Dedifferentiated amniotic fluid mesenchymal stem cell (primary cell): ENCODE measurements at regions not wholly inside any gene's neighbourhood (a gene's known extent, or its start where the extent isn't known, plus 50 kb on each side); places are given as distances from the start of the nearest gene placed in this dataset.

Experiments
- DNase-seq: peaks from one replicate; pipeline ENCODE4 v3.0.0-alpha.2; 2016; ENCODE audit errors: extremely low spot score

DNA sequence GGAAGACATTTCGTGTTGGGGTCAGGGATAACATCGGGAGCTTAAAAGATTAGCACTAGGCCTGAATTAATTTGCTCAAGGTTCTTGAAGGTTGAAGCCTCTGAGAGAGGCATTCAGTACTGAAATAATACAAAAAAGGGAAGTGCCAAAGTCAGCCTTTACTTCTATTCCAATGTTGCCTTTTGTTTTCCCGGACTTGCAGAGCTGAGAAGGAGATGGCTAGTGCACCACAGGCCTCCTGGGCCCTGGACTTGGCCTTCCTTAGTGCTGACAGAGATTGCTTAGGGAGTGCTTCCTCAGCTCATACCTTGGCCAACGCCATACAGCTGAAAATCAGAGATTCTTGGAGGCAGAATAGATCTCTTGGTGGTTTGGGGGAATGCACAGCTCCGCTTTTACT is 333.6 kb upstream of the TBL1XR1 start:
- no peak for DNase-seq

DNA sequence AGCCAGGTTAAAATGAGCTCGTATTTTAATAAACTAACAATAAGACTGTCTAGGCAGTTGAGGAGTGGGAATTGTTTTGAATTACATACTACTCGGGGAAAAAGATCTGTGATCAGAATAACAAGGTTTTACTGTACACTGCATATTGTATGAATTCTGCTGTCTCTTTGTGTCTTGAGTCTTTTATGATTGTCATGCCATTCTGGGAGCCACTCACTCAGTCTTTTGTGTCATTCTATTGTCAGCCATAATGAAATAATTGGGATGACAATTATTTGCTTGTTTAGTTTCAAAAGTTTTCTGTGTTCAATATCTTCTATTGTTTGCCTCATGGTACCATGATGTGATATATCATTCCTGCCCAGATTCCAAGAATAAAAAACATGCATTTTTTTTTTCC is 339.6 kb upstream of the TBL1XR1 start:
- DNase-seq, result no peak

DNA sequence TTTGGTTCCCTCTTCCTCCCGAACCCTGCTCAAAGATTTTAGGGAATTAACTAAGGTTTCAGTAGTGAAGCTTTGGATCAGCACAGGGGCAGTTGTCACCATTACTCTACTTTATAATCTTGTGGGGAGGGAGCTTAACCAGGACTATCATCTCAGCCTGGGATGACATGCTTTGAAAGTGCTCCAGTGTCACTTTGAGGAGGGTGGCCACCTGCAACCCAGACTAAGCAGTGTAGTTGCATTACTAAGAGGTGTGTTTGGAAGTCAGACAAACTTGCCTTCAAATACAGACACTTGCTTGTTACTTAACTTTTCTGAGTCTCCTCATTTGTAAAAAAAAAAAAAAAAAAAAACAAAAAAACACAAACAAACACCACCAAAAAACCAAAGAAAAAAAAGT is 340.3 kb upstream of the TBL1XR1 start:
- DNase-seq, result no peak

DNA sequence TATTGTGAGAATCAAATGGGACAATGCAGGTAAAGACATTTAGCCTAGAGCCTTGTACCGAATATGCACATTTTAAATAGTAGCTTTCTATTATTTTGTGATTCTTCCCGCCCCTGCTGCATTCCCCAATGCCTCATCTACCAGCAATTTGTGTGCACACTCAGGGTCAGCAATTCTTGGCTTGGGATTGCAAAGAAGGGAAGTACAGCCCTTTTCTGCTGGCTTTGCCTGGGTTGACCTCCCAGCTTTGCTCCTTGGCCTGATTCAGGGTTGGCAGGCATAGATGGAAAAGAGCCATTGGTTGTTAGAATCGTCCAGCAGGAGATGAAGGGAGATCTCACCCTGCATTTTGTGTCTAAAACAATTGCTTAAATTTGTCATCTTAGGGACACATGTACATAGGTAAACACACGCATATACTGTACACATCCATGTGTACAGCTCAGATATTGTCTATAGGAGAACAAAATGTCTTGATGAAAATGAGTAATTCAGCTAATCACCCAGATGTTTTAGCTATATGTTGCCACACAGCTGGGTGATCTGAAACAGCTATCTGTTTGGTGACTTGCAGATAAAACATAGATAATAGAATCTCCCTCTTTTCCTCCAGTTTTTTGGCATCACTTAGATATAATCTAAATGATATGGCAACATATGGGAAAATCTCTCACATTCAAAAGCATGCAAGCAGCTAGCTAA is 340.9 kb upstream of the TBL1XR1 start:
- peak; percentile 30 for DNase-seq

DNA sequence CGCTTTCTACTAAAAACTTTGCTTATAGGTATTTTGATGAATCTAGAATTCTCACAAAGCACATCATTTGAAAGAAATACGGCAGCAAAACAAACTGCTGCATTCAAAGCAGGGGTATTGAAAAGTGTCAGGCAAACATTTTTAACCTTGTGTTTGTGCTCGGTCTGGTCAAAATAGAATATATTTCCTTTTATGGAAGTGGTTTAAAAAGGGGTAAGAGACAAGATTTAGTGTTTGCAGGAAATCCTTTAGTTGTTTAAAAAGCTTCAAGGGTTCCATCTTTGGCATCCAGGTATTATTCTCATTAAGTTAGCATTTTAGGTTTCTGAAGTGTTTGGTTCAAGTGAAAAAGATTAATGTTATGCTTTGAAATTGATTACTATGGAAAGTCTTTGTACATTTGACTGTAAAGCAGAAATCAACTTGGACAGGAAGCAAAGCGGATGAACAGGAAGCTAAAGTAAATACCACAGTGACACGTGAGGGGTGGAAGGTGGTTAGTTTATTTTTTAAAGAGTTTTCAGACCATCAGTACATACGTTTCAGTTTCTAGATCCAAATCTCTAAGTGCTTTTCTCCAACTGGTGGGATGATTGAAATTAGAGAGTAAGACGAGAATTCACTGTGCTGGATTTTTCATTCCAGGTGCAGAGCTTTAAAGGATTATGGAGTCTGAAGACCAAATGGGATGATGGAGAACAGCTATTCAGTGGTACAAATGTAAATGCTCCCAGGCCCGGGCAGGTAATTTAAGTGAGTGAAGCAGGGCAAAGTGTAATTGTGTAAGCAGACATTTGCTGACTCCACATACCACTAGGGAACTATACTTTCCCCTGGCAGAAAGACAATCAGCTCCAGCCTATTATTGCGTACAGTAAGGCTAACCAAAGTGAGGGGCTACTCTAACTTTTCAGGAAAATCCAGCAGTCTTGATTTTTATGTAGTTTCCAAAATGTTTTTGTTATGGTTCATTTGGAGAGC is 341.8 kb upstream of the TBL1XR1 start:
- no peak for DNase-seq

DNA sequence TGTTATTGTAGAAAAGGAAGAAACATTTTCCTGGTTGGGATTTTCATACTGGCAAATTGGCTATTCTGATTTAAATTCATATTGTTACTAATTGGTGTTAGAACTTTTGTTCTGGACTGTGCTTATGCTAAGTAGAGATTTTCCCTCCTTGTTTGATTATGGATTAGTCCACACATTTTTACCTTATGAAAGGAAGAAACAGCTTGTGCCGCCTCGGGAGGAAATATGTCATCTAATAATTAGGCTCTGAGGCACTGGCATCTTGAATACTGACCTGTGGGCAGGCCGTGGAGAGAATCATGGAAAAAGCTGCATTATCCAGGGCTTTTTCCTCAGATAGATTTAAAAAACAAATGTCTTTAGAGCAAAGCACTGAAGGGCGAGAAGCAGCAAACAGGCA is 344.3 kb upstream of the TBL1XR1 start:
- DNase-seq, result no peak

DNA sequence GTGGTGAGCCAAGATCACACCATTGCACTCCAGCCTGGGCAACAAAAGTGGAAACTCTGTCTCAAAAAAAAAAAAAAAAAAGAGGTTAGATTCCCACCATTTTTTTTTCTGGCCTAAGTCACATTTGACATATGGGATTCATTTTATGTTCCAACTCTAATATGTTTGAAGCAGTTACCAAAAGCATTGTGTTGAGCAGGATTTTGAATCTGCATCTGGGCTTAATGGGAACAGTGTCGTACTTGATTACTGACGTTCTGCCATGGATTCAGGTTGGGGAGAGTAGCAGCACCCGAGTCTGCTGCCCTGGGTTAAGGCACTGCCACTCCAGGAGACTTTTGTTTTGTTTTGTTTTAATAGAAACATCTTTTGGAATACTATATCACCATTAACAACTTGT is 348.7 kb upstream of the TBL1XR1 start:
- DNase-seq, result no peak

DNA sequence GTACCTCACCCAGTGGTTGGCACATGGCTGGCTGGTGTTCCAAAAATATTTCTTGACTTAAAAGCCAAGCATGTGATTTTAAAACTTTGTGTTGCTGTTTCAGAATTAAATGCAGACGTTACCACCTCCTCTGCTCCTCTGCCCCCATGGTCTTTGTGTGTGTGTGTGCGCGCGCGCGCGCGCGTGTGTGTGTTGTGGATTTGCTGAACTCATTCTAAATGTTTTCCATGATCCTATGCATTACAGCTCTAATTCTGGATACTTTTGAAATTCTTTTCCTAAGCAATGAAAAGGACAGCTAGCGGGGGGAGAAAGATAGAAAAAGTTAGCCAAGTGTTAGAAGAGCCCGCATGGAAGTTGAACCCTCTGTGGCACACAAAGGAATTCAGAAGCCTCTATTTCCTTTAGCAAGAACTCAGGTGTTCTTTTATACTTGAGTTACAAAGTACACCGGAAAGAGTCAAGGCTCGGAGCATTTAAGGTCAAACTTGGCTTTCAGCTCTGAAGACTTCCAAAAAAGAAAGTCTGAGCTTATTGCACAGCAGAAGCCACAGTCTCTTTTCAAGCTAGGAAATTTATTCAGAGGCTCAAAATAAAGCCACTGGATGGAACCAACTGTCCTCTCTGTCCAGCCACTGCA is 350.5 kb upstream of the TBL1XR1 start:
- DNase-seq, result no peak

DNA sequence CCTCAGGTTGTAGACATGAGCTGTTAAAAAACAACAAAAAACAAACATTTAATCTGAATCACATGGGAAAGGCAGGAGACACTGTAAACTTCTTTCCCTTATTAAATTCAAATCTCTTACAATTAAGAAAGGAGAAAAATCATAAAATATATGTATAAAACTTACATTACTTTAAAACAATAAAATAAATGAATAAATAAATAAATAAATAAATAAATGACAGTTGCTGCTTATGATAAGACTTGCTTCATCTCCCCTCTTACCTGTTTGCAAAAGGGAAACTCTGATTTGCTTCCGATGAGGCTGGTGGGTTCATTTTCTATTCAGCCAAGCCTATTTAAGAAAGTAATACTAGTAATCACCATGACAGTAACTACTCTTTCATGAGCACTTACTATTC is 353.4 kb upstream of the TBL1XR1 start:
- DNase-seq, result no peak

DNA sequence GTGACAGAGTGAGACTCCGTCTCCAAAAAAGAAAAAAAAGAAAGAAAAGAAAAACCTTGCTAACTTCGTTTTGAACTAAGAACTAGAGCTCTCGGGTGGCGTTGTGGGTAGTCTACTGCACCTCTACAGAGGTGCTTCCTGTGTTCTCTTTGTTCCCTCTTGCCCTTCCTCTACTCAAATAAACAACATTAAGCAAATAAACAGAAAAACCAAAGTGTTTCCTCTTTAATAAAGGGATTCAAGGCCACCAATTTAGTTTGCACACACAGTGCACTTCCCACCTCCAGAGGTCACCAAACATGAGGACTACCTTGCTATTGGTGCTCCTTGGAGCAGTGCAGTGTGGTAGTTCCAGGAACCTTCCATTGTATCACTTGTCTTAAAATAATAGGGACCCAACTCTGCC is 354.2 kb upstream of the TBL1XR1 start:
- no peak for DNase-seq

DNA sequence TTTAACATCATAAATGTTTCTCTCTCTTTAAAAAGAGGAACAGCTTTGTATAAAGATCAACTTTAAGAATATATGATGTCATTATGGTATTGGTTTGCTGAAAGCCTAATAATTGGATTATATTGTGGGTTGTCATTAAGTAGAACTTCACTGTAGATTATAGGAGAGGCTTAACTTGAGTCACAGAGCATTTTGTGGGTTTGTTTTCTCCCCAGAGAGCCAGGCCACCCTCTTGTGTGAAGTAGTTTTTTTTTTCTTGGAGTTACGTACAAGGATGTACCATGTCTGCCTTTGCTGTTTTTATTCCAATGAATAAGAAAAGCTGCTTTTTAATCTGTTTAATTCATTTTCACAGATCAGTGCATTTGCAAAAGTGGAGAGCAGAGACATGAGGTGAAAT is 354.8 kb upstream of the TBL1XR1 start:
- no peak for DNase-seq

DNA sequence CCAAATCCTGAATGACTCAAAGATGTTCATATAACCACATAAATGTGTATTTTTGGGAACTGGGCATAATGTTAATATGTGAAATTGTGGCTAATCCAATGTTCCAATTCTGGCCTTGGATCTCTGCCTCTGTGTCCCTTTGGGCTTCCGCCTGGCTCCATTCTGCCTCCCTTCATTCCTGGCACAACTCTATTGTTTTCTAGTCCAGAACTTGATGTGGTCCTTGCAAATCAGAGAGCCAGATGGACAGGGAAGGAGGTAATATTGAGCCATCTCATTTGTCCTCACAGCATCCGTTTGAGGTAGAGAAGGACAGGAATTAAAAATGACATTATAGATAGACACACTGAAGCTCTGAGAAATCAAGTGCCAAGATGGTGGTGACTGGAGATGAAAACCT is 355.7 kb upstream of the TBL1XR1 start:
- no peak for DNase-seq

DNA sequence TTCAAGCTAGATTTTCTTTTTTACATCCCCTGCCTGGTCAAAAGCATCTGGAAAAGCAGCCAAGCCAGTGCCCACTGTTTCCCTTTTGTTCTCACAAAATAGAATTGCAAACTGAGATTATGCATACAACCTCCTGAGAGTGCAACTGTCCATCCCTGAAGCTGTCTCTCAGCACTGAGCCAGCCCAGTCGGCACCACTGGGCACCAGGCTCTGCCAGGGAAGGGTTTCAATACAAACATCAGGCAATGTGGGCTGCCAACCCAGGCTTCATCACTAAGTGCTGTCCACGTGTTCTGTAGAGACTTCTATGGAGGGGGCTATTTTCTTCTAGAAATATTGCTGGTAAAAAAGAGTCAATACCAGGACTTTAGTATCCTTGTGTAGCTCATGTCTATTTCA is 356.3 kb upstream of the TBL1XR1 start:
- DNase-seq, result no peak

DNA sequence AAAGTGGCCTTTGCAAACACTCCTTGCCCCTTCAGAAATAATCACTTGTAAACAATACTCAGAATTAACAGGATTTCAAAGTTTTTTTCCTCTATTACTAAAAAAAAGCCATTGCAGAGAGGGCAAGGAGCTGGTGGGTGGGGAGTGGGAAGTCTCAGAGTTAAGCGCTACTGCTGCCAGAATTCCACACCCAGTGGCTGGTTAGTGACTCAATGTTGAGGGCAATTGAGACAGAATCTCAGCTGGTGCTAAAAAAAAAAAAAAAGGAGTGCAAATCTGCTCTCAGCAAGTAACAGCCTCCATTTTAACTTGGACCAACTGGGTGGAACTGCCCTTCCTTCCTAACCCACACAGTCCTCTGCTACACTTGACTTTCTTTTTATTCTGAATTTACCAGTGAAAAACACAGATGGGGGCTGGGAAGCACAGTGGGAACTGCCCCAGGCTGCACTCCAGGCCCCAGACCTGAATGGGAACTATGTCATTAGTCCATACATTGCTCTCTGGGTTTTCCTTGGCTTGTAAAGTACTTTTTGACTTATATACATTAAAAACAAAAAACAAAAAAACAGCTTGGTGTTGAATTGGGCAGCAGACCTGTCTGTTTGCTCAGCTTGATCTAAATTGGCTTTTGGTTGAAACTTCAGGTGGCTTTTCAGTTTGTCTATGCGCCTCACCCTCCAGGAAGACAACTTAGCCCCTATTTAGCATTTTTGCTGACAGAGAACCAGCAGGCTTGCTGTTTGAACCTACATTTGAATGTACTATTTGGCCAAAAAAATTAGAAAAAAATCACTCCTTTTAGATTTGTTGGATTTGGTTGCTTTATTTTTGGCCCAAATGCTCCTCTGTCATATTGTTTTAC is 357.8 kb upstream of the TBL1XR1 start:
- DNase-seq, result peak; percentile 64

DNA sequence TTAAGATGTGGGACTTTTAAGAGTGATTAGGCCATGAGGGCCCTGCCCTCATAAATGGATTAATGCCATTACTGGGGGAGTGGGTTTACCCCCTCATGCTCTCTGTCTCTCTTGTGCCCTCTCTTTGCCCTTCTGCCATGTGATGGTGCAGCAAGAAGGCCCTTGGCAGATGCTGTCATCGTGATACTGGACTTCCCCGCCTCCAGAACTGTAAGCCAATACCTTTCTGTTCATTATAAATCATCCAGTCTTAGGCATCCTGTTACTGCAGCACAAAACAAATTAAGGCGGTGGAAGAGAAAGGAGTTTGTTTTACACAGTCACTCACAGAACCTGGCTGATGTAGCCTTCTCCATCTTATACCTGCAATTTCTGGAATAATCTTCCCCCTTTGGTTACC is 360.3 kb upstream of the TBL1XR1 start:
- no peak for DNase-seq

DNA sequence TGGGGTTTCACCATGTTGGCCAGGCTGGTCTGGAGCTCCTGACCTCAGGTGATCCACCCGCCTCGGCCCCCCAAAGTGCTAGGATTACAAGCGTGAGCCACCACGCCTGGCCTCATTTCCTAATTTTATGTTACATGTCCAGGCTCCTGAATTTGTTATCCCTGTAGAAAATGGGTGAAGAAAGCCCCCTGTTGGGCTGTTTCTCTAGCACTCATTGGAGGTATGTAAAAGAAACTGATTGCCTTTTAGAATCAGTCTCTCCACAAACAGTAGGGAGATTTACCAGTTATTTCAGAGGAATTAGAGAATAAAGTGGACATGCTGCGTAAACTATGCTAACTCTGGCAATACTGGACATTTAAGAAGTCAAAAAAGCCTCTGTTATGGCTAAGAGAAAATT is 364.1 kb upstream of the TBL1XR1 start:
- DNase-seq, result no peak

DNA sequence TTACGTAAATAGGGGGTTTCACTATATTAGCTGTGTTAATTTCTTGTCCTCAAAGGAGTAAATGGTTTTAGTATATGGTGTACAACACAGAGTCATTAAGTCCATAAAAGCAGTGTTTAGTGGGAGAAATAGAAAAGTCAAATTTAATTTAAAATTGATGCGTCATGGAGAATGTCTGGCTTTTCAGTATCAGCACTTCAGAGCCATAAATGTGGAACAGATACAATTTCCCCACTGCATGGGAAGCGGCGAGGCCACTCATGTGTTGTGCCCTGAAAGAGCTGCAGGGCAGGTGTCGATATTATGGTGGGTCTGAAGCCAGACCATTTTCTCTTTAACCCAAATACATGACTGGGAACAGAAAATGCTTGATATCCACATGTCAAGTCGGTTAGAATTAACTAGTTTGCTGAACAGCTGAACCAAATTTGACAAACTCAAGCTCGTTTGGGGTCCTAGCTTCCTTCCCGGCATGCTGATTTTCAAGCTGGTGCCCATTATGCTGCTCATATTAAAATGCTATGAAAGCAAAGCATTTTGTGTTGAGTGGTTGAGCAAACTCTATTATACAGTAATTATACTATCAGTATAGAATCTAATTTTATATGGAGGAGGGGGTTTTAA is 364.6 kb upstream of the TBL1XR1 start:
- no peak for DNase-seq

DNA sequence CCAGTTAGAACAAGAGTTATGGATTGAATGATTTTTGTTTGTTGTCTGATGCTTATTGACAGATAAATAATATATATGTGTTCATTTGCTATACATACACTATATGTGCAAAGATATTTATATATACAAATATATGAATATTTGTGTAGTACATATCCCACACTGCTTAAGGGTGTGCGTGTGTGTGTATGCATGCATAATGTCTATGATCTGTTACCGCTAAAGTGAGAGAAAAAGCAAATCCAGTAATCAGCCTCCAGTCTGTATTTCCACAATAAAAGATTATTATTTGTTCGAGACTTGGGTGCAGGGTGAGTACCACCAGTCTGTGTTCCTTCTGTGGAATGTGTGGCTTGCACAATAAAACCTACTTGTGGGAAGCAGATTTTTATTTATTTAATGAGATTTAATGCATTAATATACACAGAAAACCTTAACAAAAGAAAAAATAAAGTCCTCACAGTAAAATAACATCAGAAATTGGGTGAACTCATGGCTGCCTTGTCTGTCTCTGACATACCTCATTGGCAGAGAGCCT is 366.0 kb upstream of the TBL1XR1 start:
- no peak for DNase-seq

DNA sequence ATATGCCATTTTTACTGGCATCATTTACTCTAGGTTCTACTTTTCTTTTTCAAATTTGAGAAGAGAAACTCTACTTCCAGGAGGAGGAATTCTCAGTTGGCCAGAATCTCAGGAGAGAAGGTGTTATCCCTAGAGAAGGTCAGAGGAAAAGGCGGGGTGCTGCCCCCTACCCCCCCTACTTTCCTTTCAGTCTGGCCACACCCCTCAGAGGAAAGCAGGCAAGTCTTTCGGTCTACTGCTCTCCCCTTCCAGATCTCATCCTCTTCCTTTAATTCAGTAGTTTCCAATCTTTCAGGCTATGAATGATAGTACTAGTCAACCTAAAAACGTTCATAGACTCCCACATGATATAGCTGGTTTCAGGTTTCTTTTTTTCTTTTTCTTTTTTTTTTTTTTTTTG is 366.5 kb upstream of the TBL1XR1 start:
- no peak for DNase-seq

DNA sequence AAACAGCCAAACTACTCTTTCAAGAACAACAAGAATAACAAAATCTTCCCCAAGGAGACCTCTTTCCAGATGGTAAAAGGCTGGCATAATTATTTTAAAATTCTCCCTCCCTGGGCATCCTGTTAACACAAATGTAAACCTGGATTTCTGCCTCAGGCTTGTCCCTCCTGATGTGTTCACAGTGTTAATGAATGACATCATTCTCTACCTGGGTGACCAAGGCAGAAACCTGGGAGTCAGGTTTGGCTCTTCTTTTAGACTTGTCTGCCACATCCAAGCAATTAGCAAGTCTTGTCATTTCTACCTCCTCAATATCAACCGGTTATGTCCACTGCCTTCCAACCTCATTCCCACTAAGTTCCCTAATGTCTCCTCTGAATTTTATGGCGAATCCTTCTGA is 368.7 kb upstream of the TBL1XR1 start:
- DNase-seq, result no peak

DNA sequence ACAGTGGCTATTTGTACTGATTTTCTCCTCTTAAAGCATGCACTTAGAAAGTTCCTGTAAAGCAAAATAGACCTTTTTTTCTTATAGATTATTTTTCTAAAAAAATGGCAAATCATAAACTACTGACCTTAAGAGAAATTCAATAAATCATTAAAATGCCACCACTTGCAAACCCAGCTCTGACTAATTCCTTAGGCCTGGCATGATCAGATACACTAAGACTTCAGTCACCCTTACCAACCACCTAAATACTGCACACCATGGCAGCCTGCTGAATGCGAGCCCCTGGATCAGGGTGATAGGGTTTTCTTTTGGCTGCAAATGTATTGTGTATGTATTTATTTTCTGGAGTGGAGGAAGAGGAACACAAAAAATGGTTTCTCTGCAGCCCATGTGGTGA is 370.6 kb upstream of the TBL1XR1 start:
- DNase-seq, result no peak
